H1 (cell line): ENCODE measurements at regions not wholly inside any gene's neighbourhood (a gene's known extent, or its start where the extent isn't known, plus 50 kb on each side); places are given as distances from the start of the nearest gene placed in this dataset.

Source experiments
- HDAC6 ChIP-seq: IDR thresholded peaks from one replicate; pipeline ENCODE4 v1.7.1; 2012; ENCODE audit warnings: low read depth, mild to moderate bottlenecking, inconsistent platforms, low read length, moderate library complexity
- SP2 ChIP-seq: IDR thresholded peaks from 2 replicates; pipeline ENCODE4 v1.6.1; 2012; ENCODE audit warnings: mild to moderate bottlenecking, low read length, inconsistent platforms

DNA sequence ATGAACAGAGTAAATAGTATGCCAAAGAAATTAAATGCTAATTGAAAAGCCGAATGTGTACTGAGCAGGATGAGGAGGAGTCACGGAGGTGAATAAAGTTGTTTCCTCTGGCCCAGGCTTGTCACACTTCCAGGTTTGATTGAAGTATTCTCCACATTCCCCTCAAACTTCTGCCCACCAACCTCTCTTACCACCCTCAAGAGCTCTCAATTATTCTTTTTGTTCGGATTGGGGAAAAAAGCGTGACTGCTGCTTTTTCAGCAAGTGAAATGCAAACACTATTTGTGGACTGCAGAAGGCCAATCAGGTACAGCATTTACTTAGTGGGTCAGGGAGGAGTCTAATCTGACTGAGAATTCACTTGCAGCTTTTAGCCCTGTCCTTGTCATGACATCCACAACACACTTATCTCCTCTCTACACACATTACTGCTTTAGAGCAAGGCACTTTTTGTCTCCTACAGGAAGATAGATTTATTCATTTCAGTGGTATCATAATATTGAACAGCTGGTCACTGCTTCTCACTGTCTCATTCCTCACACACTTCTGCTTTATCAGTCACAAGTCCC is 375.6 kb upstream of the PRMT6 start (continued):
- no peak for TF ChIP-seq SP2
- TF ChIP-seq HDAC6, result no peak
